ENCODE measurements at regions not wholly inside any gene's neighbourhood (a gene's known extent, or its start where the extent isn't known, plus 50 kb on each side); places are given as distances from the start of the nearest gene placed in this dataset.

- no peak for DNase-seq (ENCODE audit: low read depth)
Observed at GRCh38 chr1:198904321-198904720, 265.5 kb downstream of the PTPRC start.

- DNase-seq (ENCODE audit: low read depth) = no peak
Observed at GRCh38 chr1:198906739-198907422, 268.0 kb downstream of the PTPRC start.

- DNase-seq (ENCODE audit: low read depth) = no peak
Observed at GRCh38 chr1:198907423-198907746, 268.5 kb downstream of the PTPRC start.

- DNase-seq (ENCODE audit: low read depth) = no peak
Observed at GRCh38 chr1:198908995-198909394, 270.2 kb downstream of the PTPRC start.

- no peak for DNase-seq (ENCODE audit: low read depth)
Observed at GRCh38 chr1:198909973-198910372, 271.1 kb downstream of the PTPRC start.

GRCh38 chr1:198910816-198911215, 272.0 kb downstream of the PTPRC start:
- DNase-seq (ENCODE audit: low read depth) = no peak

GRCh38 chr1:198912046-198912445, 273.2 kb downstream of the PTPRC start:
- no peak for DNase-seq (ENCODE audit: low read depth)

- DNase-seq (ENCODE audit: low read depth) = no peak
Observed at GRCh38 chr1:198913667-198914066, 274.8 kb downstream of the PTPRC start.

GRCh38 chr1:198915327-198916231, 276.7 kb downstream of the PTPRC start:
- DNase-seq (ENCODE audit: low read depth) = no peak

GRCh38 chr1:198917226-198917625, 278.4 kb downstream of the PTPRC start:
- DNase-seq (ENCODE audit: low read depth) = no peak

GRCh38 chr1:198918920-198919319, 280.1 kb downstream of the PTPRC start:
- DNase-seq (ENCODE audit: low read depth) = no peak

GRCh38 chr1:198919667-198920398, 281.0 kb downstream of the PTPRC start:
- no peak for DNase-seq (ENCODE audit: low read depth)

- no peak for DNase-seq (ENCODE audit: low read depth)
Observed at GRCh38 chr1:198922638-198923430, 284.0 kb downstream of the PTPRC start.

- no peak for DNase-seq (ENCODE audit: low read depth)
Observed at GRCh38 chr1:198923993-198924392, 285.2 kb downstream of the PTPRC start.

- DNase-seq (ENCODE audit: low read depth) = no peak
Observed at GRCh38 chr1:198925567-198925966, 286.7 kb downstream of the PTPRC start.

GRCh38 chr1:198927129-198927528, 288.3 kb downstream of the PTPRC start:
- no peak for DNase-seq (ENCODE audit: low read depth)

- DNase-seq (ENCODE audit: low read depth) = no peak
Observed at GRCh38 chr1:198929111-198929604, 290.3 kb downstream of the PTPRC start.

- no peak for DNase-seq (ENCODE audit: low read depth)
Observed at GRCh38 chr1:198929961-198930599, 291.2 kb downstream of the PTPRC start.

- no peak for DNase-seq (ENCODE audit: low read depth)
Observed at GRCh38 chr1:198932351-198932991, 293.6 kb downstream of the PTPRC start.

- no peak for DNase-seq (ENCODE audit: low read depth)
Observed at GRCh38 chr1:198933515-198934222, 294.8 kb downstream of the PTPRC start.

Measured in HS-27A (cell line).